Uterus (tissue), 3 donors: ENCODE measurements at regions not wholly inside any gene's neighbourhood (a gene's known extent, or its start where the extent isn't known, plus 50 kb on each side); places are given as distances from the start of the nearest gene placed in this dataset.
A peak's percentile ranks its signal among the peaks of the same experiment; 100 is the strongest.

Source experiments
- DNase-seq, 2 donors: peaks; one replicate each; pipeline ENCODE4 v3.0.0-alpha.2; 2019 to 2020
- H3K27ac ChIP-seq, 2 donors: fragments of 200-600 bp; sonication (generic); 1 replicate in 1 of 2; 2 replicates in 1 of 2; pipeline ENCODE4 v1.5.1; 2016 to 2018
- H3K27me3 ChIP-seq, 2 donors: fragments of 200-600 bp; sonication (generic); one replicate each; pipeline ENCODE4 v1.5.1; 2018 to 2019; ENCODE audit warnings: control low read depth in 1 of 2
- H3K36me3 ChIP-seq, 2 donors: fragments of 200-600 bp; sonication (generic); one replicate each; pipeline ENCODE4 v1.5.1; 2019; ENCODE audit warnings: control low read depth in 1 of 2
- H3K4me1 ChIP-seq, 2 donors: fragments of 200-600 bp; sonication (generic); one replicate each; pipeline ENCODE4 v1.5.1; 2018 to 2019; ENCODE audit warnings: control low read depth in 1 of 2
- H3K4me3 ChIP-seq, 2 donors: fragments of 200-600 bp; sonication (generic); 1 replicate in 1 of 2; 2 replicates in 1 of 2; pipeline ENCODE4 v1.5.1; 2018 to 2019; ENCODE audit warnings: mild to moderate bottlenecking in 1 of 2
- H3K9me3 ChIP-seq, 2 donors: fragments of 200-600 bp; sonication (generic); one replicate each; pipeline ENCODE4 v1.5.1; 2019; ENCODE audit warnings: control low read depth in 1 of 2
- CTCF ChIP-seq, 4 experiments: fragments of 200-600 bp in 2 of 4; fragments of 450-650 bp in 2 of 4; sonication (generic) in 2 of 4; IDR thresholded peaks; one replicate each; pipeline ENCODE4 v1.5.1; 2016 to 2019; ENCODE audit warnings: antibody characterized with exemption in 4 of 4, mild to moderate bottlenecking in 2 of 4, moderate library complexity in 1 of 4
- POLR2A ChIP-seq, 2 donors: fragments of 450-650 bp; IDR thresholded peaks; one replicate each; pipeline ENCODE4 v1.6.1; 2016; ENCODE audit warnings: antibody characterized with exemption in 2 of 2, mild to moderate bottlenecking in 1 of 2, moderate library complexity in 1 of 2
- intact Hi-C: fragments of 100-400 bp; cut with DNase I; formaldehyde crosslinking; loops from one replicate; pipeline ENCODE4 v1.15.1; 2023; ENCODE audit warnings: low total_unique reads
- donor health status: DM: yes; HTN: yes; CAD: no.

- DNase-seq, result no peak
These were observed 1121.9 kb upstream of the PCDH20 start for GRCh38 chr13:62537593-62537992.

GRCh38 chr13:62525652-62526051, 1110.0 kb upstream of the PCDH20 start:
- Histone ChIP-seq H3K27ac (no peak overlapping the region), H3K4me3 (no peak overlapping the region), H3K9me3 (no peaks in the 10 kb centered on the region), H3K27me3 (no peaks in the 10 kb centered on the region), H3K4me1 (no peaks in the 10 kb centered on the region), H3K36me3 (no peaks in the 10 kb centered on the region)
- intact Hi-C loops, result no loop called here
- no peak for TF ChIP-seq POLR2A (IDR thresholded peaks at IDR 0.05)
- TF ChIP-seq CTCF (IDR thresholded peaks at IDR 0.05), result no peak
- DNase-seq, result no peak

More at GRCh38 chr13:62537593-62537992, 1121.9 kb upstream of the PCDH20 start:
- no peaks in the 10 kb centered on the region for H3K4me1 ChIP-seq
- no peaks in the 10 kb centered on the region for H3K9me3 ChIP-seq
- H3K27ac ChIP-seq, result no peak overlapping the region
- TF ChIP-seq CTCF (IDR thresholded peaks at IDR 0.05) (no peak), POLR2A (IDR thresholded peaks at IDR 0.05) (no peak)
- intact Hi-C loops, result no loop called here
- no peak overlapping the region for H3K4me3 ChIP-seq
- no peaks in the 10 kb centered on the region for H3K27me3 ChIP-seq
- H3K36me3 ChIP-seq, result no peaks in the 10 kb centered on the region

- DNase-seq, result no peak
- H3K4me3 ChIP-seq, result no peak overlapping the region
These were observed 1108.8 kb upstream of the PCDH20 start for GRCh38 chr13:62524498-62524897.

GRCh38 chr13:62524061-62524460, 1108.4 kb upstream of the PCDH20 start:
- Histone ChIP-seq H3K27me3 (no peaks in the 10 kb centered on the region), H3K9me3 (no peaks in the 10 kb centered on the region), H3K27ac (no peak overlapping the region), H3K4me1 (no peaks in the 10 kb centered on the region), H3K4me3 (no peak overlapping the region), H3K36me3 (no peaks in the 10 kb centered on the region)
- TF ChIP-seq CTCF (IDR thresholded peaks at IDR 0.05), result no peak
- TF ChIP-seq POLR2A (IDR thresholded peaks at IDR 0.05), result no peak
- no peak for DNase-seq
- intact Hi-C loops, result no loop called here

More at GRCh38 chr13:62524498-62524897, 1108.8 kb upstream of the PCDH20 start:
- H3K9me3 ChIP-seq, result no peaks in the 10 kb centered on the region
- TF ChIP-seq POLR2A (IDR thresholded peaks at IDR 0.05) (no peak), CTCF (IDR thresholded peaks at IDR 0.05) (no peak)
- no peaks in the 10 kb centered on the region for H3K36me3 ChIP-seq
- no peak overlapping the region for H3K27ac ChIP-seq
- H3K27me3 ChIP-seq, result no peaks in the 10 kb centered on the region
- intact Hi-C loops, result no loop called here
- H3K4me1 ChIP-seq, result no peaks in the 10 kb centered on the region

- Histone ChIP-seq H3K4me3 (no peak overlapping the region), H3K27ac (no peak overlapping the region), H3K9me3 (no peaks in the 10 kb centered on the region), H3K36me3 (no peaks in the 10 kb centered on the region), H3K27me3 (no peaks in the 10 kb centered on the region), H3K4me1 (no peaks in the 10 kb centered on the region)
- DNase-seq, result no peak
- TF ChIP-seq CTCF (IDR thresholded peaks at IDR 0.05), result peak in 1 of 4 experiments; percentile 28
- TF ChIP-seq POLR2A (IDR thresholded peaks at IDR 0.05), result no peak
- intact Hi-C loops, result no loop called here
These were observed 1096.8 kb upstream of the PCDH20 start for GRCh38 chr13:62512194-62513141.
